Osteoblast (primary cell): ENCODE measurements at regions not wholly inside any gene's neighbourhood (a gene's known extent, or its start where the extent isn't known, plus 50 kb on each side); places are given as distances from the start of the nearest gene placed in this dataset.

Source experiments
- DNase-seq: peaks from one replicate; pipeline ENCODE4 v3.0.0; 2011; ENCODE audit warnings: low spot score, mixed read lengths; ENCODE audit not compliant: insufficient read length; ENCODE audit errors: missing footprints
- H2AFZ ChIP-seq: 2 replicates; pipeline ENCODE4 v1.6.0; 2011; ENCODE audit warnings: mild to moderate bottlenecking, low read length
- H3K27ac ChIP-seq: 2 replicates; pipeline ENCODE4 v1.5.1; 2011; ENCODE audit warnings: mild to moderate bottlenecking, low read depth, low read length, moderate library complexity
- H3K27me3 ChIP-seq: 2 replicates; pipeline ENCODE4 v1.6.0; 2012; ENCODE audit warnings: mild to moderate bottlenecking, control low read depth, inconsistent platforms, low read length, moderate library complexity; ENCODE audit not compliant: insufficient read depth
- H3K36me3 ChIP-seq: 2 replicates; pipeline ENCODE4 v1.5.1; 2011; ENCODE audit warnings: mild to moderate bottlenecking, low read length, control low read depth, moderate library complexity; ENCODE audit not compliant: insufficient read depth
- H3K4me1 ChIP-seq: 2 replicates; pipeline ENCODE4 v1.5.1; 2011; ENCODE audit warnings: mild to moderate bottlenecking, low read length, control low read depth, moderate library complexity; ENCODE audit not compliant: insufficient read depth
- H3K4me2 ChIP-seq: 2 replicates; pipeline ENCODE4 v1.6.0; 2011; ENCODE audit warnings: mild to moderate bottlenecking, low read length; ENCODE audit not compliant: insufficient read depth
- H3K4me3 ChIP-seq: fragments of 200-600 bp; sonication (generic); 3 replicates; pipeline ENCODE4 v1.5.1; 2012; ENCODE audit warnings: mild to moderate bottlenecking, low read length, inconsistent platforms; ENCODE audit not compliant: insufficient read depth
- H3K79me2 ChIP-seq: 2 replicates; pipeline ENCODE4 v1.6.0; 2012; ENCODE audit warnings: mild to moderate bottlenecking, low read length, control low read depth, inconsistent platforms; ENCODE audit not compliant: insufficient read depth
- H3K9me3 ChIP-seq: 2 replicates; pipeline ENCODE4 v1.5.1; 2011; ENCODE audit warnings: low read depth, low read length, control low read depth
- H4K20me1 ChIP-seq: 2 replicates; pipeline ENCODE4 v1.6.0; 2012; ENCODE audit warnings: mild to moderate bottlenecking, low read length, control low read depth; ENCODE audit not compliant: insufficient read depth
- CTCF ChIP-seq: IDR thresholded peaks from 2 replicates; pipeline ENCODE4 v1.5.1; 2011; ENCODE audit warnings: mild to moderate bottlenecking, low read depth, low read length, moderate library complexity; ENCODE audit errors: extremely low read depth

GRCh38 chr3:187899246-187899645 is 154.0 kb upstream of the BCL6 start:
- TF ChIP-seq CTCF, result no peak
- Histone ChIP-seq H3K4me1 (no peaks in the 10 kb centered on the region), H3K4me3 (no peak overlapping the region), H3K4me2 (no peak overlapping the region), H2AFZ (no peak overlapping the region), H3K36me3 (no peaks in the 10 kb centered on the region), H3K27me3 (peaks cover 11% of the 10 kb centered on the region), H3K9me3 (no peaks in the 10 kb centered on the region), H3K27ac (no peak overlapping the region), H3K79me2 (no peaks in the 10 kb centered on the region), H4K20me1 (no peaks in the 10 kb centered on the region)
- no peak for DNase-seq

- Histone ChIP-seq H3K4me2 (no peak overlapping the region), H3K4me3 (no peak overlapping the region), H3K4me1 (no peaks in the 10 kb centered on the region), H2AFZ (no peak overlapping the region), H4K20me1 (no peaks in the 10 kb centered on the region), H3K79me2 (no peaks in the 10 kb centered on the region), H3K36me3 (no peaks in the 10 kb centered on the region), H3K27ac (no peak overlapping the region), H3K9me3 (no peaks in the 10 kb centered on the region), H3K27me3 (peaks cover 11% of the 10 kb centered on the region)
- DNase-seq, result no peak
- TF ChIP-seq CTCF, result no peak
These were observed 155.9 kb upstream of the BCL6 start for GRCh38 chr3:187900993-187901755.

- H3K27ac ChIP-seq, result no peak overlapping the region
- no peak for TF ChIP-seq CTCF
- no peak overlapping the region for H3K4me2 ChIP-seq
- H3K4me1 ChIP-seq, result no peaks in the 10 kb centered on the region
- H2AFZ ChIP-seq, result no peak overlapping the region
- H3K27me3 ChIP-seq, result peaks cover 11% of the 10 kb centered on the region
- H3K79me2 ChIP-seq, result no peaks in the 10 kb centered on the region
- no peak for DNase-seq
- H4K20me1 ChIP-seq, result no peaks in the 10 kb centered on the region
- no peaks in the 10 kb centered on the region for H3K9me3 ChIP-seq
- no peaks in the 10 kb centered on the region for H3K36me3 ChIP-seq
- H3K4me3 ChIP-seq, result no peak overlapping the region
These were observed 156.8 kb upstream of the BCL6 start for GRCh38 chr3:187902041-187902471.

GRCh38 chr3:187902936-187903335 is 157.7 kb upstream of the BCL6 start:
- Histone ChIP-seq H3K27ac (no peak overlapping the region), H3K36me3 (no peaks in the 10 kb centered on the region)
- no peak for DNase-seq

More at GRCh38 chr3:187902936-187903335, 157.7 kb upstream of the BCL6 start:
- Histone ChIP-seq H2AFZ (no peak overlapping the region), H3K4me3 (no peak overlapping the region), H3K79me2 (no peaks in the 10 kb centered on the region), H3K9me3 (no peaks in the 10 kb centered on the region), H4K20me1 (no peaks in the 10 kb centered on the region), H3K4me1 (no peaks in the 10 kb centered on the region), H3K27me3 (peaks cover 11% of the 10 kb centered on the region), H3K4me2 (no peak overlapping the region)
- TF ChIP-seq CTCF, result no peak
